OCI-LY7 (cell line): ENCODE measurements at regions not wholly inside any gene's neighbourhood (a gene's known extent, or its start where the extent isn't known, plus 50 kb on each side); places are given as distances from the start of the nearest gene placed in this dataset.

Experiments
- BruUV-seq: library from RNA; stranded (reverse); fragments of 400-500 nt; replicated peaks from 2 replicates; lab custom pipeline; 2021; lab: Mats Ljungman, UMichigan
- CTCF ChIA-PET: fragments of 300-600 bp; sonication (Branson Sonifier 250); formaldehyde crosslinking; loops from one replicate; lab custom pipeline; 2022; ENCODE audit warnings: antibody characterized with exemption; ENCODE audit not compliant: unreplicated experiment; lab: Charles Lee
- POLR2A ChIA-PET: fragments of 300-600 bp; sonication (Branson Sonifier 250); formaldehyde crosslinking; loops from one replicate; lab custom pipeline; 2022; ENCODE audit warnings: antibody characterized with exemption; lab: Charles Lee
- DNase-seq: peaks from one replicate; pipeline ENCODE4 v3.0.0-alpha.2; 2015; ENCODE audit warnings: low spot score
- H2AFZ ChIP-seq: fragments of 200-600 bp; sonication (generic), shearing (Covaris generic); 2 replicates; pipeline ENCODE4 v1.6.1; 2014; ENCODE audit warnings: mild to moderate bottlenecking, antibody characterized with exemption, low read length, moderate library complexity
- H3K27ac ChIP-seq: fragments of 200-600 bp; sonication (generic); 2 replicates; pipeline ENCODE4 v1.5.1; 2014; ENCODE audit warnings: mixed run types, low read depth, mild to moderate bottlenecking, moderate library complexity, low read length, inconsistent platforms; ENCODE audit not compliant: poor library complexity, severe bottlenecking
- H3K36me3 ChIP-seq: fragments of 200-600 bp; sonication (generic); 2 replicates; pipeline ENCODE4 v1.6.1; 2014; ENCODE audit warnings: mild to moderate bottlenecking, antibody characterized with exemption, low read length, moderate library complexity, mixed read lengths; ENCODE audit not compliant: insufficient read depth
- H3K4me1 ChIP-seq: fragments of 200-600 bp; sonication (generic); 2 replicates; pipeline ENCODE4 v1.5.1; 2014; ENCODE audit warnings: mild to moderate bottlenecking, low read length; ENCODE audit not compliant: insufficient read depth, poor library complexity, severe bottlenecking
- H3K4me2 ChIP-seq: fragments of 200-600 bp; sonication (generic); 2 replicates; pipeline ENCODE4 v1.6.1; 2014; ENCODE audit warnings: mild to moderate bottlenecking, low read length
- H3K4me3 ChIP-seq: fragments of 200-600 bp; sonication (generic); 2 replicates; pipeline ENCODE4 v1.5.1; 2014; ENCODE audit warnings: mild to moderate bottlenecking, low read depth, low read length; ENCODE audit not compliant: poor library complexity, severe bottlenecking
- H3K79me2 ChIP-seq: fragments of 200-600 bp; sonication (generic); 2 replicates; pipeline ENCODE4 v1.6.1; 2016; ENCODE audit warnings: low read depth, mild to moderate bottlenecking, low read length, moderate library complexity, mixed read lengths; ENCODE audit not compliant: insufficient read depth
- H3K9me2 ChIP-seq: fragments of 200-600 bp; sonication (generic); 2 replicates; pipeline ENCODE4 v1.6.1; 2016; ENCODE audit warnings: mild to moderate bottlenecking, low read length, mixed read lengths; ENCODE audit not compliant: insufficient read depth
- H3K9me3 ChIP-seq: fragments of 200-600 bp; sonication (generic); 2 replicates; pipeline ENCODE4 v1.6.1; 2014; ENCODE audit warnings: mild to moderate bottlenecking, mixed run types, low read length, mixed read lengths
- H4K20me1 ChIP-seq: fragments of 200-600 bp; sonication (generic); 2 replicates; pipeline ENCODE4 v1.6.1; 2014; ENCODE audit warnings: mild to moderate bottlenecking, antibody characterized with exemption, low read length, moderate library complexity, mixed read lengths; ENCODE audit not compliant: insufficient read depth
- CTCF ChIP-seq: fragments of 200-600 bp; sonication (generic); conservative IDR thresholded peaks from 2 replicates; pipeline ENCODE4 v1.5.1; 2014; ENCODE audit warnings: mild to moderate bottlenecking, antibody characterized with exemption, low read length, moderate library complexity, mixed read lengths
- EZH2phosphoT487 ChIP-seq: fragments of 200-600 bp; sonication (generic); IDR thresholded peaks from 2 replicates; pipeline ENCODE4 v1.6.1; 2018; ENCODE audit warnings: low read depth, borderline replicate concordance, mild to moderate bottlenecking, mixed run types, antibody characterized with exemption, low read length, moderate library complexity, mixed read lengths
- intact Hi-C: fragments of 100-400 bp; cut with micrococcal nuclease; formaldehyde crosslinking; loops from one replicate; pipeline ENCODE4 v1.10.0; 2022; ENCODE audit not compliant: unreplicated experiment

DNA sequence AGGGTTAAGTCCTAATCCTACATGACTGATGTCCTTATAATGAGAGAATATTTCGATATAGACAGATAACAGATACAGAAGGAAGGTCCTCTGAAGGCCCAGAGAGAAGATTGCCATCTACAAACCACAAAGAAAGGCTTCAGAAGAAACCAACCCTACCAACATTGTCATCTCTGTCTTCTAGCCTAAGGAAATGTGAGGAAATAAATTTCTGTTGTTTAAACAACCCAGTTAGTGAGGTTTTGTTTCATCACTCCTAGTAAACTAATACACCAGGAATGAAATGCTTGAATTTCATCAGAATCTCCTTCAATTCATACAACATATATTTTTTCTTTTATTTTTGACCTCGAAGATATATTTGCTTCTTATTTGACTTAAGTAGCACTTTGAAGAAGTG lies 1527.8 kb downstream of the STIM2 start:
- H3K9me3 ChIP-seq = no peaks in the 10 kb centered on the region
- H3K36me3 ChIP-seq = no peaks in the 10 kb centered on the region
- H3K79me2 ChIP-seq = no peaks in the 10 kb centered on the region
- no peaks in the 10 kb centered on the region for H4K20me1 ChIP-seq
- no peaks in the 10 kb centered on the region for H3K9me2 ChIP-seq
- POLR2A ChIA-PET = no interaction called here
- no peak overlapping the region; the same call in 1 of the 2 replicates for H2AFZ ChIP-seq
- no peak overlapping the region for H3K4me2 ChIP-seq
- DNase-seq = no peak
- TF ChIP-seq EZH2phosphoT487 (no peak), CTCF (no peak)
- no peak overlapping the region for H3K27ac ChIP-seq
- BruUV-seq = no TSS peak
- CTCF ChIA-PET = no interaction called here
- intact Hi-C loops = no loop called here
- no peak overlapping the region for H3K4me3 ChIP-seq
- no peaks in the 10 kb centered on the region for H3K4me1 ChIP-seq

GRCh38 chr4:28391877-28392276 lies 1531.2 kb downstream of the STIM2 start:
- BruUV-seq = no TSS peak
- no peak overlapping the region for H3K4me3 ChIP-seq
- H3K4me2 ChIP-seq = no peak overlapping the region
- H3K27ac ChIP-seq = no peak overlapping the region
- POLR2A ChIA-PET = no interaction called here
- intact Hi-C loops = no loop called here
- no peaks in the 10 kb centered on the region for H4K20me1 ChIP-seq
- TF ChIP-seq EZH2phosphoT487 (no peak), CTCF (no peak)
- no peak overlapping the region for H2AFZ ChIP-seq
- no peak for DNase-seq
- CTCF ChIA-PET = no interaction called here
- H3K36me3 ChIP-seq = no peaks in the 10 kb centered on the region
- H3K9me3 ChIP-seq = no peaks in the 10 kb centered on the region
- no peaks in the 10 kb centered on the region for H3K79me2 ChIP-seq
- no peaks in the 10 kb centered on the region for H3K9me2 ChIP-seq
- H3K4me1 ChIP-seq = no peaks in the 10 kb centered on the region

DNA sequence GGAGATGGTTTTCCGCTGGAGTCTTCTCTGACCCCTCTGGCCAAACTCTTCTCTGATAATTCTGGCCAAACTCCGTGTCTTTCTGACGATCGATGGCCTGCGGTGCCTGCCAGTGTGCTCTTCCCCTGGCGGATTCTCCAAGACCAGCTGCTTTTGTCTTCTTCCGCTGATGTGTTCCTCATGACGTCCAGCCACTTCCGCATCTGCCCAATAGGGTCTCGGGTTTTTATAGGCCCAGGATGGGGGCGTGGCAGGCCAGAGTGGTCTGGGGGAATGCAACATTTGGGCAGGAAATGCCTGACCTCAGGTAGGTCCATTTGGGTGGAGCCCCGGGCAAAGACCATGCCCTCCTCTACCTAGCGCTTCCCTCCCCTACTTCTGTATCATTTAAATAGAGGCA lies 1542.1 kb downstream of the STIM2 start:
- ChIA-PET CTCF (no interaction called here), POLR2A (interaction anchor here (1.0 kb wide), 1 partner anchor 19 kb away, joined by 3 read pairs; no protein-coding TSS in a partner anchor)
- Histone ChIP-seq H3K4me1 (no peaks in the 10 kb centered on the region), H3K9me3 (no peaks in the 10 kb centered on the region), H2AFZ (no peak overlapping the region), H3K4me2 (no peak overlapping the region), H3K36me3 (no peaks in the 10 kb centered on the region), H3K27ac (no peak overlapping the region), H3K4me3 (no peak overlapping the region), H3K9me2 (no peaks in the 10 kb centered on the region), H4K20me1 (no peaks in the 10 kb centered on the region), H3K79me2 (no peaks in the 10 kb centered on the region)
- TF ChIP-seq EZH2phosphoT487 (no peak), CTCF (no peak)
- intact Hi-C loops = no loop called here
- BruUV-seq = no TSS peak
- DNase-seq = no peak
